Suprapubic skin (tissue), 3 donors: ENCODE measurements at regions not wholly inside any gene's neighbourhood (a gene's known extent, or its start where the extent isn't known, plus 50 kb on each side); places are given as distances from the start of the nearest gene placed in this dataset.

Experiments used
- CTCF ChIP-seq, 2 donors: fragments of 200-600 bp in 1 of 2; fragments of 450-650 bp in 1 of 2; sonication (generic) in 1 of 2; IDR thresholded peaks; one replicate each; pipeline ENCODE4 v1.5.1; 2016 to 2019; ENCODE audit warnings: antibody characterized with exemption in 2 of 2, mild to moderate bottlenecking in 1 of 2, moderate library complexity in 1 of 2
- EP300 ChIP-seq: sonication (generic); formaldehyde crosslinking; IDR thresholded peaks from one replicate; pipeline ENCODE4 v1.6.1; 2017; ENCODE audit warnings: antibody characterized with exemption

GRCh38 chr5:114838937-114839336, 330.8 kb downstream of the TRIM36 start:
- TF ChIP-seq CTCF (IDR thresholded peaks at IDR 0.05) (no peak), EP300 (no peak)
